ENCODE measurements at regions not wholly inside any gene's neighbourhood (a gene's known extent, or its start where the extent isn't known, plus 50 kb on each side); places are given as distances from the start of the nearest gene placed in this dataset.
"Not testable (repeated sequence)": the region's sequence is repeated elsewhere in the genome, so short reads cannot be mapped to it uniquely, and the experiment has no call there.

DNA sequence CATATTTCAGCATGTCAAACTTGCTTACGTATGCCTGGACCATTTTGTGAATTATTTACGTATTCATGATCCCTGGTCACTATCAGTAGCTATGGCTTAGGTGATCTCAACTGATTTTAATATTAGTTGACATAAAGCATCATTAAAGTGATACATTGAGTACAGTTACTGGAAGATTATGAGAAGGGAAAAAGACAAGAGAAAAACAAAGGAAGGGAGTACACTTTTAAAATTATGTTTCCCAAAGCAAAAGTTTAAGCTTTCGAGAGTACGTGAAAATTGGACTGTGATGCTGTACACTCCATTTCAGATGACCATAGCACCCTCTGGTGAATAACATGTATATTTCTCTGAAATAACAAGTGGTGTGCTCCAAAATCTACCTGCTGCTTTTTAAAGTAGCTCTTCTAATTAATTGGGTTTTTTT, 215.0 kb upstream of the HSF2 start:
- TF ChIP-seq, protein P1, sequence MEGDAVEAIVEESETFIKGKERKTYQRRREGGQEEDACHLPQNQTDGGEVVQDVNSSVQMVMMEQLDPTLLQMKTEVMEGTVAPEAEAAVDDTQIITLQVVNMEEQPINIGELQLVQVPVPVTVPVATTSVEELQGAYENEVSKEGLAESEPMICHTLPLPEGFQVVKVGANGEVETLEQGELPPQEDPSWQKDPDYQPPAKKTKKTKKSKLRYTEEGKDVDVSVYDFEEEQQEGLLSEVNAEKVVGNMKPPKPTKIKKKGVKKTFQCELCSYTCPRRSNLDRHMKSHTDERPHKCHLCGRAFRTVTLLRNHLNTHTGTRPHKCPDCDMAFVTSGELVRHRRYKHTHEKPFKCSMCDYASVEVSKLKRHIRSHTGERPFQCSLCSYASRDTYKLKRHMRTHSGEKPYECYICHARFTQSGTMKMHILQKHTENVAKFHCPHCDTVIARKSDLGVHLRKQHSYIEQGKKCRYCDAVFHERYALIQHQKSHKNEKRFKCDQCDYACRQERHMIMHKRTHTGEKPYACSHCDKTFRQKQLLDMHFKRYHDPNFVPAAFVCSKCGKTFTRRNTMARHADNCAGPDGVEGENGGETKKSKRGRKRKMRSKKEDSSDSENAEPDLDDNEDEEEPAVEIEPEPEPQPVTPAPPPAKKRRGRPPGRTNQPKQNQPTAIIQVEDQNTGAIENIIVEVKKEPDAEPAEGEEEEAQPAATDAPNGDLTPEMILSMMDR (conservative IDR thresholded peaks at IDR 0.05; ENCODE audit: low read depth, low read length) = peak; percentile 51
- peak; percentile 67 for DNase-seq (ENCODE audit: low read depth)
- no peak overlapping the region for H3K4me3 ChIP-seq (ENCODE audit: low read depth, low read length)

DNA sequence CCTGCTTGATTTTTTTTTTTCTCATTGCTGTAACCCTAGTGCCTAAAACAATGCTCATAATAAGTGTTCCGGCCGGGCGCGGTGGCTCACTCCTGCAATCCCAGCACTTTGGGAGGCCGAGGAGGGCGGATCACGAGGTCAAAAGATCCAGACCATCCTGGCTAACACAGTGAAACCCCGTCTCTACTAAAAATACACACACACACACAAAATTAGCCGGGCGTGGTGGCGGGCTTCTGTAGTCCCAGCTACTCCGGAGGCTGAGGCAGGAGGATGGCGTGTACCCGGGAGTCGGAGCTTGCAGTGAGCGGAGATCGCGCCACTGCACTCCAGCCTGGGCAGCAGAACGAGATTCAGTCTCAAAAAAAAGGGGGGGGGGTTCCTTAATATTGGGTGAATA, 214.0 kb upstream of the HSF2 start:
- DNase-seq (ENCODE audit: low read depth) = not testable (repeated sequence)

DNA sequence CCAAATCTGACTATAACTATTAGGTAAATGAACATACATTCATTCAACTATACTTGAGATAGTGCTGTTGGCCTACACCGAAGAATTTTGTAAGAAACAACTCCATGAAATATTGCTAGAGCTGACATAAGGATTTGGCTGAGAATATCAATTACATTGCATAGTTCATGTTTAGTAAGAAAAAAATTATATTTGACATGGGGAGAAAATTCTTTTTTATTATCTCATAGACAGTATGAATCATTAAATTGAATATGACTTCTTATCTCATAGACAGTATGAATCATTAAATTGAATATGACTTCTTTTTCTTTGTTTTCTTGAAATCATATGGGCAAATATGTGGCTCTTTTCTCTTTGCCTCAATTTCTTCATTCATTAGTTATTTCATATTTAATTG, 212.3 kb upstream of the HSF2 start:
- H3K4me3 ChIP-seq (ENCODE audit: low read depth, low read length) = no peak overlapping the region
- no peak for DNase-seq (ENCODE audit: low read depth)
- TF ChIP-seq, protein P1 (conservative IDR thresholded peaks at IDR 0.05; ENCODE audit: low read depth, low read length) = no peak

More for the DNA sequence above, 214.0 kb upstream of the HSF2 start:
- not testable (repeated sequence) for H3K4me3 ChIP-seq (ENCODE audit: low read depth, low read length)

DNA sequence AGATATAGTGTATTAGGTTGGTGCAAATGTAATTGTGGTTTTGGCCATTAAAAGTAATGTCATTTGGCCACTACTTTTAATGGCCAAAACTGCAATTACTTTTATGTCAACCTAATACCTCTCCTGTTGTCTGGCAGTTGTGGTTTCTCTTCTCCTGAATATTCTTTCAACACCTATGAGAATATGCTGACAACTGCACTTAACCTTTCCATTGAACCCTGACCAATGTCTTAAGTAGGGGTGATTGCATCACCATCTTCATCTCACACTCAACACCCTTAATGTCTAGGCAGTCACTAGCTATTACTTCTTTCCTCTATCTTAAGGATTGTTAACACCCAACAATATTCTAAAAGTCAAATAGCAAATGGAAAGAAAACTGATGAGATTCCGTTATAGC, 200.5 kb upstream of the HSF2 start:
- H3K4me3 ChIP-seq (ENCODE audit: low read depth, low read length) = no peak overlapping the region
- TF ChIP-seq, protein P1 (conservative IDR thresholded peaks at IDR 0.05; ENCODE audit: low read depth, low read length) = no peak
- DNase-seq (ENCODE audit: low read depth) = no peak

DNA sequence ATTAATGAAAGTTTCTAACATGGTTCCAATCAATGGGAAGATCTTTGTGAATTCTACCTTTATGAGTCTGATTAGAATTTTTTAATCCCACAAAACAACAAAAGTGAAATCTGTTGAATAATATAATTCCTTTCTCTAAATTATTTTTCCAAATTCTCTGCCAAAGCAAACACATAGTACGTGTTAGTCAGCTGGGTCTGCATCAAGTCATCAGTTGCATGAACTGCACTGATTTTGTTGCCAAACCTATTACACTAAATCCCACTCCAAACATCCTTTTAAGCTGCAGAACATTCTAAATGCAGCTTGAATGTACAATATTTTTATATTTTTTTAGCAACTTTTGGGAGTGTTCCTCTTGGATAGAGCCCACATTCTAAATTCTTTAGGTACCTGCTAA, 199.0 kb upstream of the HSF2 start:
- peak; percentile 23 for DNase-seq (ENCODE audit: low read depth)
- H3K4me3 ChIP-seq (ENCODE audit: low read depth, low read length) = no peak overlapping the region
- TF ChIP-seq, protein P1 (conservative IDR thresholded peaks at IDR 0.05; ENCODE audit: low read depth, low read length) = no peak

DNA sequence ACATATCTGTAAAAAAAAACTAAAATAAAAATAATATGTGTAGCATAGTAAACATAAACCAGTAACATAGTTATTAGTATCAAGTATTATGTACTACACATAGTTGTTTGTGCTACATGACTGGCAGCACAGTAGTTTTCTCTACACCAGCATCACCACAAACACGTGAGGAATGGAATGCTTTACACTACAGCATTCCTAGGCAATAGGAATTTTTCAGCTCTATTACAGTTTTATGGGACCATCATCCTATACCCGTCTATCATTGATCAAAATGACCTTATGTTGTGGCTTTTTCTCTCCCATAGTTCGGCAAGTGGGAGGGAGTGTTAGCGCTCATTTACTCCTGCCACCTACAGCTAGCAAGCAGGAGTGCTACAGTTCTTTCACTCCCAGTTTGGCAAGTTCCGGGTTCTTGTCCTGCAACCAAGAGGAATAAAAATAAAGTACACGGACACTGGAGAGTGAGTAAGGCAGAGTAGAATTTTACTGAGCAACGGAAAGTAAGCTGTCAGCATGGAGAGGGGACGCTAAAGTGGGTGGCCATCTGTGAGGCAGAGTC, 196.8 kb upstream of the HSF2 start:
- no peak for DNase-seq (ENCODE audit: low read depth)
- H3K4me3 ChIP-seq (ENCODE audit: low read depth, low read length) = no peak overlapping the region
- TF ChIP-seq, protein P1 (conservative IDR thresholded peaks at IDR 0.05; ENCODE audit: low read depth, low read length) = no peak

DNA sequence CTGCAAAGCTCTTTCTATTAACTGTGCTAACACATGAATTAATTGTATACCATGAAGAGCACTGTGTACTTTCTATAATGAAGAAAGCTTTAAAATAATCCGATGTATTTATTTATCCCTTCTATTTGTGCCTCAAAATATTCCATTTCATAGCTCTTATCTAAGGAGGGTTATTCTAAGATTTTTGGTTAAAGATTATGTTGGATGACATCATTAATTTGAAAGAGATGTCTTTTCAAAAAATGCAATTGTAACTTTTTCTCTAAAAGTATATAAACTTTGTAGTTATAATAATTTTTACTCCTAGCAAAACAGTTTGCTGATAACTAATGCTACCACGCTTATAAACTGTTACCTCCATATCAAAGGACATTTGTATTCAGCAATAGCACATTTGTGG, 192.4 kb upstream of the HSF2 start:
- no peak overlapping the region for H3K4me3 ChIP-seq (ENCODE audit: low read depth, low read length)
- TF ChIP-seq, protein P1 (conservative IDR thresholded peaks at IDR 0.05; ENCODE audit: low read depth, low read length) = no peak
- no peak for DNase-seq (ENCODE audit: low read depth)

Data from choroid plexus epithelial cell (primary cell).